Suprapubic skin (tissue), 4 donors: ENCODE measurements at regions not wholly inside any gene's neighbourhood (a gene's known extent, or its start where the extent isn't known, plus 50 kb on each side); places are given as distances from the start of the nearest gene placed in this dataset.
A peak's percentile ranks its signal among the peaks of the same experiment; 100 is the strongest.
"Not testable (repeated sequence)": the region's sequence is repeated elsewhere in the genome, so short reads cannot be mapped to it uniquely, and the experiment has no call there.

Experiments used
- DNase-seq, 2 donors: peaks; one replicate each; pipeline ENCODE4 v3.0.0-alpha.2; 2019; ENCODE audit warnings: low spot score in 2 of 2
- H3K27ac ChIP-seq: fragments of 200-600 bp; sonication (generic); one replicate; pipeline ENCODE4 v1.5.1; 2019
- H3K27me3 ChIP-seq: fragments of 200-600 bp; sonication (generic); one replicate; pipeline ENCODE4 v1.5.1; 2019
- H3K36me3 ChIP-seq: fragments of 200-600 bp; sonication (generic); one replicate; pipeline ENCODE4 v1.5.1; 2019
- H3K4me1 ChIP-seq: fragments of 200-600 bp; sonication (generic); one replicate; pipeline ENCODE4 v1.5.1; 2019
- H3K4me3 ChIP-seq: fragments of 200-600 bp; sonication (generic); one replicate; pipeline ENCODE4 v1.5.1; 2019; ENCODE audit warnings: mild to moderate bottlenecking
- H3K9me3 ChIP-seq: fragments of 200-600 bp; sonication (generic); one replicate; pipeline ENCODE4 v1.5.1; 2019
- EP300 ChIP-seq: sonication (generic); formaldehyde crosslinking; IDR thresholded peaks from one replicate; pipeline ENCODE4 v1.6.1; 2017; ENCODE audit warnings: antibody characterized with exemption
- POLR2A ChIP-seq, 2 donors: fragments of 450-650 bp; IDR thresholded peaks; one replicate each; pipeline ENCODE4 v1.6.1; 2017; ENCODE audit warnings: antibody characterized with exemption in 2 of 2, mild to moderate bottlenecking in 2 of 2, moderate library complexity in 2 of 2
- POLR2AphosphoS5 ChIP-seq, 3 donors: sonication (generic); formaldehyde crosslinking; IDR thresholded peaks; one replicate each; pipeline ENCODE4 v1.6.1; 2017; ENCODE audit warnings: antibody characterized with exemption in 3 of 3
- WGBS: methylation state at CpG from one replicate; pipeline ENCODE4 v1.1.5; 2018; 5-methylcytosine and 5-hydroxymethylcytosine counted together
- TF ChIP-seq, protein P1 (sequence below), 2 donors: fragments of 200-600 bp in 1 of 2; fragments of 450-650 bp in 1 of 2; sonication (generic) in 1 of 2; IDR thresholded peaks; one replicate each; pipeline ENCODE4 v1.5.1; 2016 to 2019; ENCODE audit warnings: antibody characterized with exemption in 2 of 2, mild to moderate bottlenecking in 1 of 2, moderate library complexity in 1 of 2

GRCh38 chr2:128513961-128514283 lies 195.3 kb upstream of the HS6ST1 start:
- 73% methylated on average over 3 of the region's 3 CpGs for WGBS
- no peaks in the 10 kb centered on the region for H3K27me3 ChIP-seq
- H3K4me3 ChIP-seq, result no peak overlapping the region
- peak in 1 of 2 donors; percentile 58 for DNase-seq
- TF ChIP-seq, protein P1, sequence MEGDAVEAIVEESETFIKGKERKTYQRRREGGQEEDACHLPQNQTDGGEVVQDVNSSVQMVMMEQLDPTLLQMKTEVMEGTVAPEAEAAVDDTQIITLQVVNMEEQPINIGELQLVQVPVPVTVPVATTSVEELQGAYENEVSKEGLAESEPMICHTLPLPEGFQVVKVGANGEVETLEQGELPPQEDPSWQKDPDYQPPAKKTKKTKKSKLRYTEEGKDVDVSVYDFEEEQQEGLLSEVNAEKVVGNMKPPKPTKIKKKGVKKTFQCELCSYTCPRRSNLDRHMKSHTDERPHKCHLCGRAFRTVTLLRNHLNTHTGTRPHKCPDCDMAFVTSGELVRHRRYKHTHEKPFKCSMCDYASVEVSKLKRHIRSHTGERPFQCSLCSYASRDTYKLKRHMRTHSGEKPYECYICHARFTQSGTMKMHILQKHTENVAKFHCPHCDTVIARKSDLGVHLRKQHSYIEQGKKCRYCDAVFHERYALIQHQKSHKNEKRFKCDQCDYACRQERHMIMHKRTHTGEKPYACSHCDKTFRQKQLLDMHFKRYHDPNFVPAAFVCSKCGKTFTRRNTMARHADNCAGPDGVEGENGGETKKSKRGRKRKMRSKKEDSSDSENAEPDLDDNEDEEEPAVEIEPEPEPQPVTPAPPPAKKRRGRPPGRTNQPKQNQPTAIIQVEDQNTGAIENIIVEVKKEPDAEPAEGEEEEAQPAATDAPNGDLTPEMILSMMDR (IDR thresholded peaks at IDR 0.05), result no peak
- no peak for TF ChIP-seq POLR2AphosphoS5 (IDR thresholded peaks at IDR 0.05)
- no peak for TF ChIP-seq POLR2A (IDR thresholded peaks at IDR 0.05)
- TF ChIP-seq EP300, result no peak
- no peak overlapping the region for H3K27ac ChIP-seq
- H3K4me1 ChIP-seq, result peaks cover 6% of the 10 kb centered on the region
- no peaks in the 10 kb centered on the region for H3K36me3 ChIP-seq
- H3K9me3 ChIP-seq, result no peaks in the 10 kb centered on the region

- TF ChIP-seq, protein P1 (IDR thresholded peaks at IDR 0.05), result no peak
- TF ChIP-seq POLR2AphosphoS5 (IDR thresholded peaks at IDR 0.05) (no peak), POLR2A (IDR thresholded peaks at IDR 0.05) (no peak), EP300 (no peak)
These were observed 195.9 kb upstream of the HS6ST1 start for GRCh38 chr2:128514555-128514955.

GRCh38 chr2:128516938-128517337 lies 198.3 kb upstream of the HS6ST1 start:
- no peaks in the 10 kb centered on the region for H3K9me3 ChIP-seq
- 81% methylated on average over 7 of the region's 7 CpGs for WGBS
- H3K27me3 ChIP-seq, result no peaks in the 10 kb centered on the region
- TF ChIP-seq POLR2A (IDR thresholded peaks at IDR 0.05), result no peak
- TF ChIP-seq POLR2AphosphoS5 (IDR thresholded peaks at IDR 0.05), result no peak
- H3K4me1 ChIP-seq, result peaks cover 3% of the 10 kb centered on the region
- no peak overlapping the region for H3K27ac ChIP-seq
- no peak for DNase-seq
- no peak overlapping the region for H3K4me3 ChIP-seq
- no peaks in the 10 kb centered on the region for H3K36me3 ChIP-seq

More at GRCh38 chr2:128514555-128514955, 195.9 kb upstream of the HS6ST1 start:
- WGBS, result 97% methylated on average over 13 of the region's 13 CpGs
- Histone ChIP-seq H3K4me3 (no peak overlapping the region), H3K4me1 (peaks cover 6% of the 10 kb centered on the region), H3K36me3 (no peaks in the 10 kb centered on the region), H3K27me3 (no peaks in the 10 kb centered on the region), H3K9me3 (no peaks in the 10 kb centered on the region), H3K27ac (no peak overlapping the region)
- DNase-seq, result peak in 1 of 2 donors; percentile 38

DNA sequence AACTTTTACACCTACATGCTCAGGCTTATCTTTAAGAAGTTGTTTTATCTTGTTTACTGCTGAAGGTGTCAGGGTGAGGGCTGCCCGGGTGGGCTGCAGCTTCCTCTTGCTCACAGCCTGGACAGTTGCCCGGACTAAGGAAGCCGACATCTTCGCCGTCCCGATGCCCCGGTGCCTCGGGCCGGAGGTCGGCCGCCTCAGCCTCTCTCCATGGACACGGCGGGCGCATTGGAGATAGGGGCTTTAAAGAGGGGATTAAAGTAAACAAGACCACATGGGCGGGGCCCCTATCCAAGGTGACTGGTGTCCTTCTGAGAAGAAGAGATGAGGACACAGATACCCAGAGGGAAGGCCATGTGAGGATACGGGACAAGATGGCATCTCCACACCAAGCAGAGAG lies 200.4 kb upstream of the HS6ST1 start:
- not testable (repeated sequence) for H3K9me3 ChIP-seq, H3K4me3 ChIP-seq, H3K4me1 ChIP-seq, H3K27me3 ChIP-seq, DNase-seq, H3K36me3 ChIP-seq, H3K27ac ChIP-seq
- 96% methylated on average over 16 of the region's 16 CpGs for WGBS

DNA sequence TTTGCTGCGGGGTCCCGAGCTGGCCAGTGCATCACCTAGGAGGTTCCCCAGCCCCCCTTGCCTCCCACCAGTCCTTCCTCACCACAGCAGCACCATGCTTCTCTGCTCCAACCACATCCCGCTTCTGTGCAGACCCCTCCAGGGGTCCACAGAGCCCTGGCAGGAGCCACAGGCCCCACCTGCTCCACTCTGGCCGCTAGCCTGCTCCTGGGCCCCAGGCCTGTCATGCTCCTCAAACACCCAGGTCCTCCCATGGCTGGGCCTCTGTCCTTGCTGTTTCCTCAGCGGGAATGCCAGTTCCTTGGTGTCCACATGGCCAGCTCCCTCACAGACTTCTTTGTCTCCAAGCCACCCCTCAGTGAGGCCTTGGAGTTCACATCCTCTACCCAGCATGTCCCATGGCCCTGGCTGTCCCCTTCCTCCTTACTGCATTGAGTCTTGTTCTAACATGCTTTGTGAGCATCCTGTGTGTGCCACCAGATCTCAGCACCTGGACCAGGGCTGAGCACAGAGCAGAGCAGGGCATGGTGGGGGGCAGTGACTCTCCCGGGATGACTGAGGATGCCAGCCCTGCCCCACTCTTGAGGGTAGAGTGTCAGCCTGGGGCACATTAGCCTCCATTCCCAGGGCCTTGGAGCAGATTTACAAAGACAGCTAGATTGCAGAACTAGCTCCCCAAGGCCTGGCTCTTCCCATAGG lies 201.0 kb upstream of the HS6ST1 start:
- TF ChIP-seq POLR2A (IDR thresholded peaks at IDR 0.05) (no peak), EP300 (no peak)
- TF ChIP-seq, protein P1 (IDR thresholded peaks at IDR 0.05), result no peak
- H3K27ac ChIP-seq, result no peak overlapping the region
- no peaks in the 10 kb centered on the region for H3K4me1 ChIP-seq
- no peak overlapping the region for H3K4me3 ChIP-seq
- H3K9me3 ChIP-seq, result no peaks in the 10 kb centered on the region
- no peaks in the 10 kb centered on the region for H3K36me3 ChIP-seq
- H3K27me3 ChIP-seq, result no peaks in the 10 kb centered on the region
- WGBS, result 89% methylated on average over 4 of the region's 6 CpGs
- no peak for DNase-seq

DNA sequence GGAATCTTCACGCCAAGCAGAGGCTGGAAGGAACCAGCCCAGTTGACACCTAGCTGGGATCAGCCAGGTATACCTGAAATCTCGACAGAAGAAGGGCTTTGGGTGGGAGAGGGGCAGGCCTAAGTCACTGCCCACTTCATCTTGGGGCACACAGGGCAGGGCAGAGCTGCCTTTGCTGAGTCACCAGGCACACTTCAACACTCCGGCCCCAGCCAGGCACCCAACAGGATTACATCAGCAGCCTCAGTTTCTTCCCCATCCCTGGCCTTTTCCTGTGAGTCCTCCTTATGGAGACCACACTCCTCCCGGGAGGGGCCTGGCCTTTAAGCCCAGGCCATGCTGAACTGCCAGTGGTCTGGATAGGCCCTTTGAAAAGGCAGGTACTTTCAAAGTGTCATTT lies 201.7 kb upstream of the HS6ST1 start:
- no peak for DNase-seq
- Histone ChIP-seq H3K36me3 (no peaks in the 10 kb centered on the region), H3K27me3 (no peaks in the 10 kb centered on the region), H3K27ac (no peak overlapping the region), H3K4me3 (no peak overlapping the region), H3K9me3 (no peaks in the 10 kb centered on the region), H3K4me1 (no peaks in the 10 kb centered on the region)
- TF ChIP-seq POLR2A (IDR thresholded peaks at IDR 0.05) (no peak), EP300 (no peak), POLR2AphosphoS5 (IDR thresholded peaks at IDR 0.05) (no peak)
- TF ChIP-seq, protein P1 (IDR thresholded peaks at IDR 0.05), result no peak
- 81% methylated on average over 4 of the region's 4 CpGs for WGBS
